ENCODE measurements at regions not wholly inside any gene's neighbourhood (a gene's known extent, or its start where the extent isn't known, plus 50 kb on each side); places are given as distances from the start of the nearest gene placed in this dataset.

- ATAC-seq (ENCODE audit: low FRiP score in 2 of 2) (no peak), DNase-seq (no peak)
- Histone ChIP-seq H3K9me3 (no peaks in the 10 kb centered on the region), H3K4me3 (no peak overlapping the region), H3K27me3 (no peaks in the 10 kb centered on the region), H3K36me3 (no peaks in the 10 kb centered on the region), H3K4me1 (no peaks in the 10 kb centered on the region), H3K27ac (no peak overlapping the region)
- 56 to 64% methylated on average over 3 of the region's 3 CpGs for WGBS, 2 donors
- TF ChIP-seq POLR2A (IDR thresholded peaks at IDR 0.05) = no peak
- TF ChIP-seq POLR2AphosphoS5 (IDR thresholded peaks at IDR 0.05) = no peak
- no peak for TF ChIP-seq EP300 (IDR thresholded peaks at IDR 0.05)
- TF ChIP-seq, protein P1, sequence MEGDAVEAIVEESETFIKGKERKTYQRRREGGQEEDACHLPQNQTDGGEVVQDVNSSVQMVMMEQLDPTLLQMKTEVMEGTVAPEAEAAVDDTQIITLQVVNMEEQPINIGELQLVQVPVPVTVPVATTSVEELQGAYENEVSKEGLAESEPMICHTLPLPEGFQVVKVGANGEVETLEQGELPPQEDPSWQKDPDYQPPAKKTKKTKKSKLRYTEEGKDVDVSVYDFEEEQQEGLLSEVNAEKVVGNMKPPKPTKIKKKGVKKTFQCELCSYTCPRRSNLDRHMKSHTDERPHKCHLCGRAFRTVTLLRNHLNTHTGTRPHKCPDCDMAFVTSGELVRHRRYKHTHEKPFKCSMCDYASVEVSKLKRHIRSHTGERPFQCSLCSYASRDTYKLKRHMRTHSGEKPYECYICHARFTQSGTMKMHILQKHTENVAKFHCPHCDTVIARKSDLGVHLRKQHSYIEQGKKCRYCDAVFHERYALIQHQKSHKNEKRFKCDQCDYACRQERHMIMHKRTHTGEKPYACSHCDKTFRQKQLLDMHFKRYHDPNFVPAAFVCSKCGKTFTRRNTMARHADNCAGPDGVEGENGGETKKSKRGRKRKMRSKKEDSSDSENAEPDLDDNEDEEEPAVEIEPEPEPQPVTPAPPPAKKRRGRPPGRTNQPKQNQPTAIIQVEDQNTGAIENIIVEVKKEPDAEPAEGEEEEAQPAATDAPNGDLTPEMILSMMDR (IDR thresholded peaks at IDR 0.05) = no peak
Observed at GRCh38 chr1:29431138-29431537, 194.8 kb downstream of the PTPRU start.

GRCh38 chr1:29429656-29430055 is 193.3 kb downstream of the PTPRU start:
- WGBS, 2 donors = 93 to 98% methylated on average over 2 of the region's 2 CpGs
- no peaks in the 10 kb centered on the region for H3K36me3 ChIP-seq
- DNase-seq = no peak
- no peak for ATAC-seq (ENCODE audit: low FRiP score in 2 of 2)
- TF ChIP-seq EP300 (IDR thresholded peaks at IDR 0.05) (no peak), POLR2AphosphoS5 (IDR thresholded peaks at IDR 0.05) (no peak), POLR2A (IDR thresholded peaks at IDR 0.05) (no peak)
- TF ChIP-seq, protein P1 (IDR thresholded peaks at IDR 0.05) = no peak
- H3K27ac ChIP-seq = no peak overlapping the region
- no peak overlapping the region for H3K4me3 ChIP-seq
- no peaks in the 10 kb centered on the region for H3K27me3 ChIP-seq
- no peaks in the 10 kb centered on the region for H3K9me3 ChIP-seq
- no peaks in the 10 kb centered on the region for H3K4me1 ChIP-seq

DNA sequence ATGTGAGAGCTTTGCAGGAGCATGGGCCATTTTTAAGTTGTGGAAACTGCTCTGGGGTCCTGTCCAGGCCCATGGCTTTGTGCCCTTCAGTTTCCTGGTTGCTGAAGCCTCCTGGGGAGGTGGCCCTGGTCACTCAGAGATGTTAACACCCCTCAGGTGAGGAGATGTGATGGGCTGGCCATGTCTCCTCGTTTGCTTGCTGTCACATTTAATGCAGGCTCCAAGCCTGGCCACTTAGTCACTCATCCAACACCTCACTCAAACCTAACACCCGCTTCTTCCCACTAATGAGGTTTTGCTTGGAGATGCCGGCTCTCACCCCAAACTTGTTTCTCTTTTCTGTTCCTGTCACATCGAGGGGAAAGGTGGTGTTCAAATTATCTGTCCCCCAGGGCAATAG is 192.7 kb downstream of the PTPRU start:
- no peak for ATAC-seq (ENCODE audit: low FRiP score in 2 of 2)
- Histone ChIP-seq H3K9me3 (no peaks in the 10 kb centered on the region), H3K4me1 (no peaks in the 10 kb centered on the region), H3K27ac (no peak overlapping the region), H3K27me3 (no peaks in the 10 kb centered on the region), H3K4me3 (no peak overlapping the region), H3K36me3 (no peaks in the 10 kb centered on the region)
- TF ChIP-seq, protein P1 (IDR thresholded peaks at IDR 0.05) = no peak
- TF ChIP-seq EP300 (IDR thresholded peaks at IDR 0.05) (no peak), POLR2A (IDR thresholded peaks at IDR 0.05) (no peak), POLR2AphosphoS5 (IDR thresholded peaks at IDR 0.05) (no peak)
- 52 to 67% methylated on average over 4 of the region's 4 CpGs for whole genome bisulfite sequencing, 2 donors
- DNase-seq = no peak

DNA sequence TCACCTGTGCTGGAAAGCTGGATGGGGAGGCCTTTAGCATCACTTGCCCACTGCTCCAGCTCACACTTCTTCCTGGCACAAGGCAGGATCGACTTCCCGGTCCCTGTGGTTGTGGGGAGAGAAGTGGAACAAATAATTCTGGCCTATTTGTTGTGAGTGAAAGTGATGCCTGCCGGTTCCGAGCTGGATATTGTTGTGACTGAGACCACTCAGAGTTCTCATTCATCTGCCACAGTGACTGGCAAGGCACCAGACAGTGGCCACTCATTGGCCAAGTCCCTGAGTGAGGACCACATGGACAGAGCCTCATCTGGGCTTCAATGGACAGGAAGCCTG is 191.9 kb downstream of the PTPRU start:
- 86 to 92% methylated on average over 4 of the region's 4 CpGs for WGBS, 2 donors
- DNase-seq = no peak
- ATAC-seq (ENCODE audit: low FRiP score in 2 of 2) = no peak
- Histone ChIP-seq H3K4me1 (no peaks in the 10 kb centered on the region), H3K4me3 (no peak overlapping the region), H3K27ac (no peak overlapping the region), H3K27me3 (no peaks in the 10 kb centered on the region), H3K9me3 (no peaks in the 10 kb centered on the region), H3K36me3 (no peaks in the 10 kb centered on the region)
- no peak for TF ChIP-seq POLR2A (IDR thresholded peaks at IDR 0.05)
- no peak for TF ChIP-seq POLR2AphosphoS5 (IDR thresholded peaks at IDR 0.05)
- TF ChIP-seq EP300 (IDR thresholded peaks at IDR 0.05) = no peak
- TF ChIP-seq, protein P1 (IDR thresholded peaks at IDR 0.05) = no peak

DNA sequence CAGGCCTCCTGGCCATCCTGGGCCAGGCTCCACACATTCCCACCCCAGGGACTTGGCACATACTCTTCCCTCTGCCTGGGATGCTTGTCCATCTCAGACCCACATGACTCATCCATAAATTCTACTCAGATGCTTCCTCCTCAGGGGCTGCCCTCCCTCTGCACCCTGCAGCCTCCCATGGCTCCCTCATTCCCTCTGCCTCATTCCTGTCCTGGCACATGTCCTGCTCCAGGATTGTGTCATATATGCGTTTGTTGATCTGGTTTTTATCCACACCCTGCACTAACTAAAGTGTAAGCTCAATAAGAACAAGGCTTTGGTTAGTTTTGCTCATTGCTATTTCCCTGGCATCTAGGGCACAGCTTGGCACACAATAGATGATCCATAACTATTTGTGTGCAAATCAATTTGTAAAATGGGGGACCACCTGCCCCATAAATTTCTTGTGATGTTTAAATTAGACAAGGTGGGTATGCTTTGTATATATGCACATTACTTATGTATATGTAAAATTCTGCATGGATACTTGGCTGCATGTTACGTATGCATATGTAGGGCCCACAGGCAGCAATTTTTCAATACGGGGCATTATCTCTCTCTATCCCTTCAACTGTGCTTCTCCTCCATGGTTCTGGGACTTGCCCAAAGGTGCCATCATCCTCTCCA is 191.4 kb downstream of the PTPRU start:
- ATAC-seq (ENCODE audit: low FRiP score in 2 of 2) = no peak
- H3K4me1 ChIP-seq = no peaks in the 10 kb centered on the region

More for the DNA sequence above, 191.4 kb downstream of the PTPRU start:
- Histone ChIP-seq H3K27me3 (no peaks in the 10 kb centered on the region), H3K4me3 (no peak overlapping the region), H3K9me3 (no peaks in the 10 kb centered on the region), H3K27ac (no peak overlapping the region), H3K36me3 (no peaks in the 10 kb centered on the region)
- DNase-seq = no peak
- no peak for TF ChIP-seq POLR2A (IDR thresholded peaks at IDR 0.05)
- TF ChIP-seq EP300 (IDR thresholded peaks at IDR 0.05) = no peak
- TF ChIP-seq, protein P1 (IDR thresholded peaks at IDR 0.05) = no peak
- TF ChIP-seq POLR2AphosphoS5 (IDR thresholded peaks at IDR 0.05) = no peak
- 56 to 92% methylated on average over 3 of the region's 3 CpGs for WGBS, 2 donors

All from upper lobe of left lung (tissue), 6 donors.